Hepatocyte (in vitro differentiated cells): ENCODE measurements at regions not wholly inside any gene's neighbourhood (a gene's known extent, or its start where the extent isn't known, plus 50 kb on each side); places are given as distances from the start of the nearest gene placed in this dataset.

Source experiments
- EZH2 ChIP-seq: fragments of 200-600 bp; sonication (generic); IDR thresholded peaks from 2 replicates; pipeline ENCODE4 v1.6.1; 2016; ENCODE audit warnings: antibody characterized with exemption, mild to moderate bottlenecking, borderline replicate concordance
- TF ChIP-seq, protein P1 (sequence below): fragments of 200-600 bp; sonication (generic); IDR thresholded peaks from 2 replicates; pipeline ENCODE4 v1.5.1; 2016; ENCODE audit warnings: antibody characterized with exemption, mild to moderate bottlenecking; ENCODE audit not compliant: poor library complexity

DNA sequence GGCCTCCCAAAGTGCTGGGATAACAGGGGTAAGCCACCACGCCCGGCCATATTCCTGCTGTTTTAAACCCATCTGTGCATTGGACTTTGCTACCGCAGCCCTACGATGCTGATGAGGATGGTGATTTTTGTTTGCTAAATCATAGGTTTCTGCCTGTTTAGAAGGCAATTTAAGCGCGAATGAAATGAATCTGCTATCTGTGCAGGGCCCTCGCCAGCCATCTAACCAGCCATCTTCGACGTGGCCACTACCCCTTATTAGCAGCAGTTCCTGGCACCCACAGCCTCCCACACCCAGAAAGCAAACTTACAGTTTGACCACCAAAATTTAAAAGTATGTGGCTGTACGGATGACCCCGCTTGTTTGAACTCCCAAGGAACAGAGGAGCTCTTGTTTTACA, 178.5 kb downstream of the SHOX start:
- TF ChIP-seq, protein P1, sequence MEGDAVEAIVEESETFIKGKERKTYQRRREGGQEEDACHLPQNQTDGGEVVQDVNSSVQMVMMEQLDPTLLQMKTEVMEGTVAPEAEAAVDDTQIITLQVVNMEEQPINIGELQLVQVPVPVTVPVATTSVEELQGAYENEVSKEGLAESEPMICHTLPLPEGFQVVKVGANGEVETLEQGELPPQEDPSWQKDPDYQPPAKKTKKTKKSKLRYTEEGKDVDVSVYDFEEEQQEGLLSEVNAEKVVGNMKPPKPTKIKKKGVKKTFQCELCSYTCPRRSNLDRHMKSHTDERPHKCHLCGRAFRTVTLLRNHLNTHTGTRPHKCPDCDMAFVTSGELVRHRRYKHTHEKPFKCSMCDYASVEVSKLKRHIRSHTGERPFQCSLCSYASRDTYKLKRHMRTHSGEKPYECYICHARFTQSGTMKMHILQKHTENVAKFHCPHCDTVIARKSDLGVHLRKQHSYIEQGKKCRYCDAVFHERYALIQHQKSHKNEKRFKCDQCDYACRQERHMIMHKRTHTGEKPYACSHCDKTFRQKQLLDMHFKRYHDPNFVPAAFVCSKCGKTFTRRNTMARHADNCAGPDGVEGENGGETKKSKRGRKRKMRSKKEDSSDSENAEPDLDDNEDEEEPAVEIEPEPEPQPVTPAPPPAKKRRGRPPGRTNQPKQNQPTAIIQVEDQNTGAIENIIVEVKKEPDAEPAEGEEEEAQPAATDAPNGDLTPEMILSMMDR, result no peak
- TF ChIP-seq EZH2, result no peak
